NCI-H1092 treated with DMSO at 0.1 percent for 48 hours (cell line): ENCODE measurements at regions not wholly inside any gene's neighbourhood (a gene's known extent, or its start where the extent isn't known, plus 50 kb on each side); places are given as distances from the start of the nearest gene placed in this dataset.
"Not testable (repeated sequence)": the region's sequence is repeated elsewhere in the genome, so short reads cannot be mapped to it uniquely, and the experiment has no call there.

Experiments used
- DNase-seq: peaks from one replicate; lab custom pipeline; 2025; lab: John Stamatoyannopoulos, UW

DNA sequence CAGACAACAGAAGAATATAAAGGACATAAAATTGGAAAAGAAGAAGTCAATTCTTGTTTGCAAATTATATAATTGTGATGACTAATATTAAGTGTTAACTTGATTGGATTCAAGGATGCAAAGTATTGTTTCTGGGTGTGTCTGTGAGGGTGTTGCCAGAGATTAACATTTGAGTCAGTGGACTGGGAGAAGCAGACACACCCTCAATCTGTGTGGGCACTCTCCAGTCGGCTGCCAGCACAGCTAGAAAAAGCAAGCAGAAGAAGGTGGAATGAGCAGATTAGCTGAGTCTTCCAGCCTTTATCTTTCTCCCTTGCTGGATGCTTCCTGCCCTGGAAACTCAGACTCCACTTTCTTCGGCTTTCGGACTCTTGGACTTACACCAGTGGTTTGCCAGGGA, 51.7 kb downstream of the UBE2NL start:
- DNase-seq, result no peak

DNA sequence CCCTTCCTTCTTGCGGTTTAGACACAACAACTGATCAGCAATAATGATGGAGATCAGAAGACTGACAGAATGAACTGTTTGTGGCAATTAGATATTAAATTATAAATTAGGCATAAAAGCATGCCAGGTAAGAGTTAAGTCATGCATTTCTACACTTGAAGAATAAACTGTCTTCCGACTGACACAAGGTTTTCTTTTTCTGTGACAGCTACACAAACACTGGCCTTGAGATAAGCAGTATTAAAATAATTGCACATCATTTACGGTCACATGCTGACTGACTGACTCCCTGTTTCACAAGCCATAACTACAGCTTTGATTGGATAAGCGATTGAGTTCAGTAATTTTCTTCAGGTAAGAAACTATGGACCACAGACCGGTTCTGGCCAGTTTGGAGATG, 56.2 kb downstream of the UBE2NL start:
- no peak for DNase-seq

DNA sequence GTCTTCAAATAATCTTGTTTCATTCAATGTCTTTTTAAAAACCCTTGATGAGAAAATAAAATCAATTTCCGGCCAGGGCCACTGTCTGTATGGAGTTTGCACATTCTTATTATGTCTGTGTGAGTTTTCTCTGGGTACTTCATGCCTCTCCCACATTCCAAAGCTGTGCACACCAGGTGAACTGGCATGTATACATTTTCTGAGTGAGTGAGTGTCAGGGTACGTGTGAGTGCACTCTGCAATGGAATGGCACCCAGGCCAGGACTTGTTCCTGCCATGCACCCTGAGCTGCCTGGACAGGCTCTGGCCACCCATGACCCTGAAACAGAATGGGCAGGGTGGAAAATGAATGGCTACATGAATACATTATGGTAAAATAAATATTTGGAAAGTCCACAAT, 61.3 kb downstream of the UBE2NL start:
- DNase-seq, result no peak

DNA sequence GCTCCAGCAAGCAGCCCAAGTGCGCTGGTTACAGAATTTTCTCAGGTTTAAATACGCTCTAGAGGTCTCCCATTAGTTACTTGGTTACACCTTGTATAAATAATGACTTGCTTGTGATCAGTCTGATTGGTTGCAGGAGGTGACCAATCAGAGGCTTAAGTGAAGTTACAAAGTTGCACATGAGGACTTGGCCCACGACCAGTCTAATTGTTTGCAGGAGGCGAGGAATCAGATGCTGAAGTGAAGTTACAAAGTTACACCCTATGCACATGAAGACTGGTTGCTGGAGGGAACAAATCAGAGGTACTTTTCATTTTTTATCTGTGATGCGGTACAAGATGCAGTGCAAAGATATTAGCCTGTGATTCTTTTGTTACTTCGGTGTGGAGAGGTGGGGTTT, 80.7 kb downstream of the UBE2NL start:
- no peak for DNase-seq

DNA sequence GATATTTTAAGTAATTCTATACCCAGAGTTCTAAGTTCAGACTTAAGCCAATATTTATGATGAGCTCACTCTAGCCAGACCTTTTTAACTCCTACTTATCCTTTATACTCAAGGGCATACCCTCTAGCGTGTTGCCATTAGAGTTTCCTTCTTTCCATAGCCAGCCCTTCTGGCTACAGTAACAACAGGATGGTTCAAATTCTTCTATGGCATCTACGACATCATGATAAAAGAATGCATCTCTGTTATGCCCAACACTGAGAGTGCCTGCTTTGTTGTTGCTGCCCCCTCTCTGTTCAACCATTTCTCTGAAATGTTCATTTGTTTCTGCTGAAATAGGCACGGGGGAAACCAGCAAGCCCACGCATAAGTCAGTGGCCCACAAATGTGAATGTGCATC, 104.5 kb downstream of the UBE2NL start:
- DNase-seq, result no peak

DNA sequence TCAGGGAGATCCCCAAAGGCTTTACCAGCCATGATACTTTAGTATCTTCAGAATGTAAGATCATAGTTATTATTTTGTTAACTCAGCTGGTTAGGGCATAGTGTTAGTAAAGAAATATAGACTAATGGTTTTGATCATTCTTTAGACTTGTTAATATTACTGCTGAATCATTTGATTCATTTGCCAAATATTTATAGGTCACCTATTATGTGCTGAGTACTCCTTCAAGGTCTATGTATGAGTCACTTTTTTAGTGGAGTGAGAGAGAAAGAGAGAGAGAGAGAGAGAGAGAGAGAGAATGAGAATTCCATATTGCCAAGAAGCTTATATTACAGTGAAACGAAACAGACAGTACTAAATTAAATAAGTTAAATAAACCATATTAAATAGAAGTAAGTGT, 110.3 kb downstream of the UBE2NL start:
- DNase-seq, result no peak

DNA sequence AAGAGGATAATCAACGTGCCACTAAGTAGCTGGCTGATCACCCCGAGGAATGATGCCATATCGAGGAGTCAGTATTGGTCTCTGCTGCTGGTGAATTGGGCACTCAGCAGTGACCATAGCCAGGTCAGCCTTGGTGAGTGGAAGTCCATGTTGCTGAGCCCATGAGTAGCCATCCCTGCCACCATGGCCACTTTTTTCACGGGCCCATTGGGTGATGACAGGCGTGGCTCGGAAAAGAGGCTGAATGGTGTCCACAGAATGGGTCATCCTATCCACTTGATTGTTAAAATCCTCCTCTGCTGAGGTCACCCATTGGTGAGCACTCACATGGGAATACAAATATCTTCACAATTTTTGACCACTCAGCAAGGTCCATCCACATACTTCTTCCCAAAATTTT, 114.4 kb downstream of the UBE2NL start:
- DNase-seq, result no peak

DNA sequence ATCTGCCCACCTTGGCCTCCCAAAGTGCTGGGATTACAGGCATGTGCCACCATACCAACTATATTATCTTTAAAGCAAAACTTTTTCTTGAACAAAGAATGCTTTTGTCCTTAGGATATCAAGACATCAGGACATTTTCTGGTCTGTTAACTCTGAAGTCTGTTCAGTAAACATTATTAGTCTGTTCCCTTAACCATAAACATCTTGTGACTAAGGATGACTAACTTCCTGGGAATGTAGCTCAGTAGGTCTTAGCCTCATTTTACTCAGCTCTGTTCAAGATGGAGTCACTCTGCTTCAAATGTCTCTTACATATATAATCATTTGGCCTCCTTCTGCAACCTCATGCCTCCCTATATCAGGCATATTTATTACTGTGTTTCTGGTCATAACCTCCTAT, 122.9 kb downstream of the UBE2NL start:
- no peak for DNase-seq

DNA sequence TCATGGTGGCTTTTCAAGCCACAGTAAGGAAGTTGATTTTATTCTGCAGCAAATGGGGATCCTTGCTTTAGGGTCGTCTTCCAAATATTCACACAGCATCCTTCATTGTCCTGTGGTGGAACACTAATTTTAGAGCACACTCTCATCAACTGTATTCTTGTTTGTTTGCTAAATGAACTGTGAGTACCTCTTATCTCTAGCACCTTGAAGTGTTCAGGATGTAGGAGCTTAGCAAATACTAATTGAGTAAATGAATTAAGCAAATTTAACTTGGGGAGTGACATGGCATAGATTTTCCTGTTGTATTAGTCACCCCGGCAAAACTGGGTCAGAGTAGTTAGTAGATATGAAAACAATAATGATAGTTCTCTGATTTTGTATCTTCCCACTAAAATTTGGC, 156.9 kb downstream of the UBE2NL start:
- no peak for DNase-seq

DNA sequence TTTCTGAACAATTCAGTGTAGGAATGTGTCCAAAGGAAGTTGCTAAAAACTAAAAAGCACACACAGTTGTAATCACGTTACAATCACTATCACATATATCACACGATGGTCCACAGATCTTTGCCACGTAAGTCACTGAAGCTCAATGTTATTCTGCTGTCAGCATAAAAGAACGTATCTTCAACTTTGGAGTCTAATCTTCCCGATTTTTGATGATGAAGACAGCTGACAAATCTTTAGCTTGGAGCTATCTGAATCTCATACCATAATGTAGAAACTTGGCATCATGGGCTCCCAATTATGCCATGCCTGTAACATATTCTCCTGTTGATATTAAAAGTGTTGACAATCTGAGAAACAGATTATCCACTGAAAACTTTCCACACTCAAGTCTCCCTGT, 158.4 kb downstream of the UBE2NL start:
- DNase-seq, result no peak

DNA sequence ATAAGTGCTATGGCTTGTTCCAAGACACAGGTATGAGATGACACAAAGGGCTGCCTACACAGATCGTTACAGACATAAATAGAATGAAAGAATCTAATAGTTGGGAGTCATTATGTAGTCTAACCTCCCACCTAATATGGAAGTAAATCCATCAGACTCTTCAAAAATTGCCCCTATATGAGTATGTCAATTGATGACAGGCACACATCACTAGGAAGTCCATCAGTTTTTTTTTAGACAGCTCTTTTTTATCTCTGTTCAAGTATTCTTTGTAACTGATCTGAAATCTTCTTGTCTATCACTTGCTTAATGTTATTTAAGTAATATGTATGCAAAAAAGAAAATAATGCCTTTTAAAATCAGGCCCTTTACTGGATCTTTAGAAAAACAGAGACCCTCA, 191.6 kb downstream of the UBE2NL start:
- DNase-seq, result no peak

DNA sequence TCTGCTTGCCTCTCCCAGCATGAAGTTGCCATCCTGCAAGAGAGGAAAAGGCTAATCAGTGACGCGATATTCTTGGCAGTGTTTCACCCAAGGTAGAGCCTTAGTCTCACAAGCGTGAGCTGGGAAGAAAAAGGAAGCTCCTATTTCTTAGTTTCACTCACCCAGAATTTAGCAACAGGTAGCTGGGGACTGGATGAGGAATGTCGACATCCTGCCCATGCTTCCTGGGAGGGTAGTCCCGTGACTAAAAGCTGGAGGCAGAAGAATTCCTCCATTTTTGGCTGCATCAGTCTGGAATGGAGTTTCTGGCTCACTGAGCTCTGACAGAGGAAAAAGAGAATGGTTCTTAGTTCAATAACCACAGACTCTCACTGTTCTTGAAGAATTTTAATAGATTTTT, 198.4 kb downstream of the UBE2NL start:
- DNase-seq, result not testable (repeated sequence)

DNA sequence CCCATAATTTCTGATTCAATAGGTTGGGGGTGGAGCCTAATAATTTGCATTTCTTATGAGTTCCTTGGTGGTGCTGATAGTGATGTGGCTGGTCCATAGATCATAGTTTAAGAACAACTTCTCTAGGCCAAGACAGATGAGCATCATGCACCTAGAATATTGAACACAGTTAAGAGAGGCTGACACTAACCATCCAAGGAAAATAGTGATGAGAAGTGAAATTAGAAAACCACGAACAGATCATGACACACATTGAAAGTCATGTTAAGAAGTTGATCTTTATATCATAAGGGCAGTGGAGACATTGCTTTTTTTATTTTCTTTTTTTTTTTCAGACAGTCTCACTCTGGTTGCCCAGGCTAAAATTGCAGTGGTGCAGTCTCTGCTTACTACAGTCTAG, 205.8 kb downstream of the UBE2NL start:
- not testable (repeated sequence) for DNase-seq

DNA sequence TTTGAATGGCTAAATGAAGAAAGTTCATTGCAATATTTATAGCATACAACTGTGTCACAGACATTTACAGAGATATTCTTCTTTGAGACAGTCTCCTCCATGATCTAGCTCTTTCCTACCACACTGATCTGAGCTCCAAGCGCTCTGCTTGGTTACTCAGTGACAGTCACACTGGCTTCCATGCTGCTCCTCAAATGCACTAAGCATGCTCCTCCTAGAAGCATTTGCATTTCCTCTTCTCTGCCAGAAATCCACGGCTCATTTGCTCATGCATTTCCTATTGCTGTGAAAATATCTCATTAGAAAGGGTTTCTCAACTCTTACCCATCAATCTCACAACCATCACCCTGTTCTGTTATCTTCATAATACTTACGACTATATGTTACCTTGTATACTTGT, 208.2 kb downstream of the UBE2NL start:
- DNase-seq, result not testable (repeated sequence)

DNA sequence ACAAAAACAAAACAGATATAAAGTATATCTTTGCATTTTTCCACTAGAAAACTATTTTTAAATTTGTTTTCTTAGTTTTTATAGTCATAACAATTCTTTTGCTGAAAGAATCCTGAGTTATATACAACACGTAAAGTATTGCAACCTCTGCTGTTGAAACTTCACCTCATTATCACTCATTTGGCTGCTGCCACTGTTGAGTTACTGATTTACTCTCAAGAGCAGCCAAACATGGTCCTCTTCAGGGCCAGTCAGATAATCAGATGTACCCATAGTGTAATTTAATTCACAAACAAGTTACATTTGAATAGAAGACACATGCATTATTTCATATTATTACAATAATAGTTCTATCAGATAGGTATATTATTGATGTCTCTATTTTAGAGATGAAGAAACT, 235.6 kb downstream of the UBE2NL start:
- DNase-seq, result not testable (repeated sequence)

DNA sequence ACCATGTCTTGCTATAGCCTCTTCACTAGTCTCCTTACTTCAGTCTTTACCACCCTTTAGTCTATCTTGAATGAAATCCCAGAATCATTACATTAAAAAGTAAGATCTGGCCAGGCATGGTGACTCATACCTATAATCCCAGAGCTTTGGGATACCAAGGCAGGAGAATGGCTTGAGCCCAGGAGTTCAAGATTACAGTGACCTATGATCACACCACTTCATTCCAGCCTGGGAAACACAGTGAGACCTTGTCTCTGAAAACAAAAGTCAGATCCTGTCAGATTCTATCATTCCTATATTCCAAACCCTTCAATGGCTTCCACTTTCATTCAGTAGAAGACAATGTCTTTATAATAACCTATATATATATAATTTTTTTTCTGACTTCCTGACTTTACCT, 237.7 kb downstream of the UBE2NL start:
- DNase-seq, result not testable (repeated sequence)

DNA sequence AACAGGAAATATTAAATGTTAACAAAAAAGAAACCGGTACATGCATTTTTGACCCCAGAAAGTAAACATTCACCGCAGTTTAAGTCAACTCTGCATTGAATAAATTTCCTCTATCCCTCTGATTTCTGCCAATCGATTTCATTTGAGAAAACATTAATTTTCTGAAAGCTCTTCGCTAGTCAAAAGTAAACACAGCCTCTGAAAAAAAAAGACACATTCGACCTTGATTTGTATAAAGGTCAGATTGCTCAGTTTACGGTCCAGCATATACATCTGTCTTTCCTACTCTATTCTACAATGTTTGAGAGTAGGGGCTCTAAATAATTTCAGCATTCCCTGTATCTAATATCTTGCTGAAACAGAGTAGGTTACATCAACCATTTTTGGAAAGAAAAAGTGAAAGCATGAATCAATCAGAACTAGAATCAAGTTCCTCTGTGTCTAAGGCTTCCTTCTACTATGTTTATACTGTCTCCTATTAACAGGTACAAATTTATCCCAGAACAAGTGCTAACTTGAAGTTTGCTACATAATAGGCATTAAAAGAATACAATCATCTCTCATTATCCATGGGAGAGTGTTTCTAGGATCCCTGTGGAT, 243.8 kb downstream of the UBE2NL start:
- DNase-seq, result not testable (repeated sequence)

DNA sequence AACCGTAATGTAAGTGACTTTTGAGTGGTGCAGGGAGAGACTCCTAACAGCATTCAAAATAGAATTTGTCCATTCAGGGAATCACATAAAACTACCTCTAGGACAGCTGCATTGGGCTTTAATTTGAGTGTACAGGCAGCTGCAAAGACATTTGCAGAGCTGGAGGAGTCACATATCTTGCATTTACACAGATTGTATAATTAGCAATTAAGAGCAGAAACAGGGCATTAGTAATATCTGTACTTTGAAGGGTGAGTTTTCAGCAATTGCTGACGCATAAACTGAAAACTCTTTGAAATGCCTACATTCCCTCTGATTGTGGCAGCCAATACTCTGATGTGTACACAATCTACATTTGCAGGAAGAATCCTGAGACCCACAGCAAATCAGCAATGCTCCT, 245.6 kb downstream of the UBE2NL start:
- not testable (repeated sequence) for DNase-seq

DNA sequence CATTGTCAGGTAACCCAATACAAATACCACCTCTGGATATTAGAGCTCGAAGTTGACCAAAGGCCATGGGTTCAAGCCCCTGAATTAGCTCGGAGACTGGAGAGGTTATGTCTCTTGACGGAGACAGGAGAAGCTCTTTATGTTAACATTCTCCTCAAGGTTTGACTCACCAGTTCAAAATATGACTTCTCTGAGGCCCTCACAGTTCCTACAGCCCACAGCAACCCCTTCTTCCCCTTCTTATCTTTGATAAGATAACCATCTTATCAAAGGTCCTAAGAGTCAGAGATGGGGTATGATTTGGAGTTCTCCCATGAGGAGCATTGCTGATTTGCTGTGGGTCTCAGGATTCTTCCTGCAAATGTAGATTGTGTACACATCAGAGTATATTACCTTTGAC, 246.6 kb downstream of the UBE2NL start:
- DNase-seq, result not testable (repeated sequence)

DNA sequence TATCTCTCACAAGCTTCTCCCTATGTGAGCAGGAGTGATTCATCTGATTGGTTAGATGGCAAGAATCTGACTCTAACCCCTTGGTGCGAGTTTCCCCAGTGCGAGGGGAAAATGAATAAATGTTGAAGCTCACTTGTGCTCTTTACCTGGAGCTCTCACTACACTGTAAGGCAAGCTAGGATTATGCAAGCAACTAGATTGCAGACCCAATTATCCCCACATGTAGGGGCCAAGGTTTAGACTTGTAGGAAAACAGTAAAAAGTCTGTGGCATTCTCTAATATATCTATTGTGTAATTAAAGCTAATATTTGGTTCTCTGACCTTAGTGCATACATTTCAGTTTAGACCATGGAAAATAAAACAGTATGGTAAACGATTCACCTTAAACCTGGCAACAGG, 247.2 kb downstream of the UBE2NL start:
- DNase-seq, result not testable (repeated sequence)

DNA sequence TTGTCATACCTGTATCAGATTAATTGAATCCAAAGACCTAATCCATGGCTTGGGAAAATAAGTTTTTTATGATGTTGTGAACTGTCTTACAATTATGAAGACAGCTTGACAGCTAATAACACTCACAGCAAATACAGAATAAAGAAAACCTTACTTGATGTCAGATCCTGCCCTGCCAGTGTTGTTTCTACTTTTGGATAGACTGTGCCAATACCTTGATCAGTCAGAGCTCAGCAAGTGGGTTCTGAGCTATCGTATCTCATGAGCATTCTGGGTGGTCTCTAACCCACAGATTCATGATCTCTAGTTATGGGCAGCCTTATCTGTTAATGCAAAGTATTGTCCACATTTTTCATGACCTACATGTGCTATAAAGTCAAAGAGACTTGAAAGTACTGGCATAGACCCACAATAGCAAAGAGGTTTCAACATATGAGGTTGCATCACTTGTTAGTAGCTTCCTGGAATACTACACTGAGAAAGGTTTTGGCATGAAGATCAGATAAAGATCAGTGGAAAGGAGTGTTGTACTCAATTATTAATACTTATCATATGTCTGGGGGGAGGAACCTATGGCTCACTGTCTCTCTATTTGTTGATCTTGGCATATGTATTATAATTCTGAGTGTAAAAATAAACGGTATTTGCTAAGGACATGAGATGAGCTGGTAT, 250.7 kb downstream of the UBE2NL start:
- DNase-seq, result not testable (repeated sequence)

DNA sequence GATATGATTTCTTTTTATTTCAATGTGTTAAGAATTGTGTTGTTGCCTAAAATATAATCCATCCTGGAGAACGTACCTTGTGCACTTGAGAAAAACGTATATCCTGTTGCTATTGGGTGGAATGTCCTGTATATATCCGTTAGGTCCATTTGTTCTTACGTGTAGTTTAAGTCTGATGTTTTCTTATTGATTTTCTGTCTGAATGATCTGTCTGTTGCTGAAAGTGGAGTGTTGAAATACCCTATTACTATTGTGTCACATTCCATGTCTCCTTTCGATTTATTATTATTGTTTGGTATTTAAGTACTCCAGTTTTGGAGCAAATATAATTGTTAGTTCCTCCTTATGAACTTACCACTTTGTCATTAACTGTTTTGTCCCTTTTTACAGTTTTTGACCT, 270.6 kb downstream of the UBE2NL start:
- DNase-seq, result not testable (repeated sequence)

DNA sequence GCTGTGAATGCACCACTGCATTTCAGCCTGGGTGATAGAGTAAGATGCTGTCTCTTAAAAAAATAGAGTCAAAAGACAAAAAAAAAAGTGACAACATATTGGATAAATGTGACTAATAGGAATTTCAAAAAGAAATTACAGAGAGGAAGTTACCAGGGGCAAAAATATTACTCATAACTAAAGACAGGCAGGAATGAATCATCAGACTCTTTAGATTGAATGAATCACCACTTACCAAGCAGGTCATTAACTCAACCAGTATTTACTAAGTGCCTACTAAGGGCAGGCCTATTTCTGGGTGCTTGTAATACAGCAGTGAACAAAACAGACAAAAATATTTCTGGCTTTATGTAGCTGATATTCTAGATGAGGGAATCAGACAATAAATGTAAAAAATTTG, 301.3 kb downstream of the UBE2NL start:
- DNase-seq, result not testable (repeated sequence)

DNA sequence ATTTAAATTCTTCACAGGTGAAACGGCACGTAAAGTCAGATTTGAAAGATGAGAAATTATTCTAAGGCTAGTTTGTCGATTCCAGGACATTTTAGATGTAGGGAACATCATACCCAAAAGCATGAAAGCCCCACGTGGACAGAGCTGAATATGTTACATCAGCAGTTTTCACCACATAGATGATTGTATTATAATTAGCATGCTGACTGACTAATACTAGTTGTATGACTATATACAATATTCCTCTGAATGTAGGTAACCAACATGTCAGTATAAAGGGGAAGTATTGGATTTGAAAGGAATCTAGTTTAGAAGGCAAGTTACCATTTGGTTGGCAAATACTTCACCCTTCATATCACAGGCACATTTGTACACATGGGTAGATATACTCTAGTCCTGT, 304.6 kb downstream of the UBE2NL start:
- DNase-seq, result not testable (repeated sequence)
